IMR-90 (cell line): ENCODE measurements at regions not wholly inside any gene's neighbourhood (a gene's known extent, or its start where the extent isn't known, plus 50 kb on each side); places are given as distances from the start of the nearest gene placed in this dataset.
A peak's percentile ranks its signal among the peaks of the same experiment; 100 is the strongest.

Experiments
- ATAC-seq: fragments of 200-7000 bp; cut with Tn5 transposase; 2 replicates; pipeline ENCODE4 v1.9.1; 2020; ENCODE audit warnings: low read depth, mild to moderate bottlenecking, moderate library complexity
- BruUV-seq: library from RNA; stranded (reverse); fragments of 400-500 nt; replicated peaks from 2 replicates; lab custom pipeline; 2021; lab: Mats Ljungman, UMichigan
- CTCF ChIA-PET: fragments of 300-600 bp; formaldehyde crosslinking; extraction: SDS; loops from one replicate; lab custom pipeline; 2021; ENCODE audit warnings: antibody characterized with exemption; lab: Yijun Ruan, JAX
- POLR2A ChIA-PET: fragments of 300-600 bp; sonication (Branson Sonifier 250); formaldehyde crosslinking; loops from one replicate; lab custom pipeline; 2022; ENCODE audit warnings: antibody characterized with exemption; ENCODE audit not compliant: unreplicated experiment; lab: Charles Lee
- DNase-seq: peaks from one replicate; pipeline ENCODE4 v3.0.0; 2013
- H2AFZ ChIP-seq: replicated peaks from 2 replicates; pipeline ENCODE3; 2013; ENCODE audit warnings: low read length, mild to moderate bottlenecking; ENCODE audit not compliant: poor library complexity
- H2AK5ac ChIP-seq: 2 replicates; pipeline ENCODE4 v1.6.1; 2013; ENCODE audit warnings: low read depth, low read length, inconsistent platforms
- H2AK9ac ChIP-seq: replicated peaks from 2 replicates; pipeline ENCODE3; 2013; ENCODE audit warnings: mild to moderate bottlenecking, low read depth, low read length, moderate library complexity; ENCODE audit not compliant: poor library complexity
- H2BK120ac ChIP-seq: 2 replicates; pipeline ENCODE4 v1.6.1; 2013; ENCODE audit warnings: low read depth, low read length, inconsistent platforms
- H2BK15ac ChIP-seq: 3 replicates; pipeline ENCODE4 v1.6.1; 2013; ENCODE audit warnings: low read depth, low read length, inconsistent platforms
- H2BK20ac ChIP-seq: 2 replicates; pipeline ENCODE4 v1.6.1; 2013; ENCODE audit warnings: low read depth, mild to moderate bottlenecking, inconsistent platforms, low read length, moderate library complexity
- H2BK5ac ChIP-seq: 2 replicates; pipeline ENCODE4 v1.6.1; 2013; ENCODE audit warnings: mild to moderate bottlenecking, low read depth, low read length, inconsistent platforms; ENCODE audit not compliant: poor library complexity, severe bottlenecking
- H3K14ac ChIP-seq: replicated peaks from 2 replicates; pipeline ENCODE4 v1.6.1; 2013; ENCODE audit warnings: low read depth, low read length, inconsistent platforms
- H3K18ac ChIP-seq: 2 replicates; pipeline ENCODE4 v1.6.1; 2013; ENCODE audit warnings: low read depth, low read length, control low read depth
- H3K23ac ChIP-seq: 2 replicates; pipeline ENCODE4 v1.6.1; 2013; ENCODE audit warnings: low read depth, low read length, inconsistent platforms
- H3K27ac ChIP-seq: 2 replicates; pipeline ENCODE4 v1.5.1; 2013; ENCODE audit warnings: mild to moderate bottlenecking, control low read depth, low read length; ENCODE audit not compliant: insufficient read depth
- H3K27me3 ChIP-seq: 2 replicates; pipeline ENCODE4 v1.6.1; 2013; ENCODE audit warnings: low read length; ENCODE audit not compliant: control insufficient read depth, insufficient read depth
- H3K36me3 ChIP-seq: 2 replicates; pipeline ENCODE4 v1.6.1; 2013; ENCODE audit warnings: low read length, mixed read lengths; ENCODE audit not compliant: control insufficient read depth, insufficient read depth
- H3K4ac ChIP-seq: 2 replicates; pipeline ENCODE4 v1.6.1; 2013; ENCODE audit warnings: low read depth, low read length, inconsistent platforms
- H3K4me1 ChIP-seq: 2 replicates; pipeline ENCODE4 v1.6.1; 2013; ENCODE audit warnings: low read length, mixed read lengths; ENCODE audit not compliant: control insufficient read depth, insufficient read depth
- H3K4me2 ChIP-seq: 2 replicates; pipeline ENCODE4 v1.6.1; 2013; ENCODE audit warnings: low read depth, mild to moderate bottlenecking, control low read depth, low read length, moderate library complexity
- H3K4me3 ChIP-seq: 2 replicates; pipeline ENCODE4 v1.5.1; 2013; ENCODE audit warnings: low read depth, mild to moderate bottlenecking, control low read depth, low read length, moderate library complexity; ENCODE audit not compliant: insufficient read depth
- H3K56ac ChIP-seq: 2 replicates; pipeline ENCODE4 v1.6.1; 2013; ENCODE audit warnings: low read length, inconsistent platforms; ENCODE audit not compliant: insufficient read depth; ENCODE audit errors: extremely low read depth
- H3K79me1 ChIP-seq, 2 experiments: 2 replicates each; pipeline ENCODE4 v1.6.1; 2013; ENCODE audit warnings: low read length in 2 of 2, inconsistent platforms in 1 of 2, low read depth in 1 of 2
- H3K9ac ChIP-seq: 2 replicates; pipeline ENCODE4 v1.6.1; 2013; ENCODE audit warnings: low read depth, low read length, control low read depth
- H3K9me1 ChIP-seq: 2 replicates; pipeline ENCODE4 v1.6.1; 2013; ENCODE audit warnings: low read length, inconsistent platforms; ENCODE audit not compliant: insufficient read depth
- H3K9me3 ChIP-seq: 2 replicates; pipeline ENCODE4 v1.6.1; 2013; ENCODE audit warnings: low read length; ENCODE audit not compliant: control insufficient read depth, insufficient read depth
- H4K20me1 ChIP-seq: 2 replicates; pipeline ENCODE4 v1.6.1; 2013; ENCODE audit warnings: low read length, inconsistent platforms; ENCODE audit not compliant: insufficient read depth
- H4K5ac ChIP-seq: 2 replicates; pipeline ENCODE4 v1.6.1; 2013; ENCODE audit warnings: mild to moderate bottlenecking, low read depth, low read length, control low read depth
- H4K8ac ChIP-seq, 2 experiments: 2 replicates each; pipeline ENCODE4 v1.6.1; 2013; ENCODE audit warnings: low read depth in 2 of 2, low read length in 2 of 2, control low read depth in 1 of 2, inconsistent platforms in 1 of 2
- H4K91ac ChIP-seq: 2 replicates; pipeline ENCODE4 v1.6.1; 2013; ENCODE audit warnings: low read depth, low read length, inconsistent platforms; ENCODE audit not compliant: insufficient read depth
- MAFK ChIP-seq: IDR thresholded peaks from 2 replicates; pipeline ENCODE4 v1.6.1; 2012; ENCODE audit warnings: low read depth, low read length, improper control_type of control experiment
- RFX5 ChIP-seq: IDR thresholded peaks from 2 replicates; pipeline ENCODE4 v1.8.0; 2012; ENCODE audit warnings: low read depth, mild to moderate bottlenecking, low read length, moderate library complexity
- WGBS, 2 experiments: methylation state at CpG; one replicate each; pipeline versions ENCODE4 v1.1.5 to v1.1.7; 2013; ENCODE audit warnings: missing lambda C conversion rate in 2 of 2; ENCODE audit not compliant: insufficient read length in 1 of 2; ENCODE audit errors: extremely low coverage in 2 of 2; 5-methylcytosine and 5-hydroxymethylcytosine counted together
- dilution Hi-C: fragments of 300-500 bp; cut with HindIII; formaldehyde crosslinking; loops from one replicate; pipeline ENCODE4 v1.14.3; 2018; ENCODE audit warnings: low sequenced_read_pairs; ENCODE audit not compliant: unreplicated experiment
- in situ Hi-C: fragments of 300-500 bp; cut with MboI; formaldehyde crosslinking; loops from 3 replicates; pipeline ENCODE4 v1.14.3; 2019; ENCODE audit warnings: low sequenced_read_pairs, inconsistent platforms, mixed read lengths
- intact Hi-C: fragments of 100-400 bp; cut with micrococcal nuclease; formaldehyde crosslinking; loops from 2 replicates; pipeline ENCODE4 v1.10.0; 2022

DNA sequence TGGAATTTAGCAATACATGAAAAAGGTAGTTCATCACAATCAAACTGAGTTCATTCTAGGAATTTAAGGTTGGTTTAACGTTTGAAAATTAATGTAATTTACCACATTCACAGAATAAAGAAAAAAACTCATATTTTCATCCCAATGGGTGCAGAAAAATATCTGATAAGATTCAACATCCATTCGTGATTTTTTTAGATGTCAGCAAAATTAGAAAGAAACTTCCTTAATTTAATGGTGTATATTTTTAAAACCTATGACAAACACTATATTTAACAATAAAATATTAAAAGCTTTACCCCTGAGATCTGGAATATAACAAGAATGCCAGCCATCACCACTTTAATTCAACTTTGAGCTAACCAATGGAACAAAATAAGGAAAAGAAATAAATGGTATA lies 208.7 kb upstream of the CHAC2 start:
- TF ChIP-seq MAFK: peak; percentile 82
- TF ChIP-seq RFX5: no peak
- Histone ChIP-seq H2BK20ac (no peak overlapping the region), H3K4ac (no peak overlapping the region), H4K5ac (no peak overlapping the region), H2BK15ac (no peak overlapping the region), H2AK5ac (no peak overlapping the region), H2BK120ac (no peak overlapping the region), H3K14ac (no peak overlapping the region), H3K9me3 (peaks cover 4% of the 10 kb centered on the region; the same call in 1 of the 2 replicates), H3K4me3 (no peak overlapping the region), H3K79me1 (no peaks in the 10 kb centered on the region), H3K23ac (no peak overlapping the region), H3K56ac (no peak overlapping the region), H3K36me3 (no peaks in the 10 kb centered on the region), H3K18ac (no peak overlapping the region), H4K8ac (no peak overlapping the region), H3K27me3 (no peaks in the 10 kb centered on the region), H2BK5ac (no peak overlapping the region), H3K9ac (no peak overlapping the region), H3K4me1 (no peaks in the 10 kb centered on the region), H3K9me1 (no peaks in the 10 kb centered on the region), H2AFZ (no peak overlapping the region), H4K91ac (no peak overlapping the region), H3K27ac (no peak overlapping the region), H2AK9ac (no peak overlapping the region), H3K4me2 (no peak overlapping the region), H4K20me1 (no peaks in the 10 kb centered on the region)
- POLR2A ChIA-PET: no interaction called here
- CTCF ChIA-PET: no interaction called here
- intact Hi-C loops: no loop called here
- dilution Hi-C loops: no loop called here
- no TSS peak for BruUV-seq
- whole genome bisulfite sequencing, 2 experiments: no CpG with 5 or more reads among the region's 2 CpGs
- DNase-seq (no peak), ATAC-seq (no peak)
- in situ Hi-C loops: no loop called here
